Ectodermal cell (in vitro differentiated cells): ENCODE measurements at regions not wholly inside any gene's neighbourhood (a gene's known extent, or its start where the extent isn't known, plus 50 kb on each side); places are given as distances from the start of the nearest gene placed in this dataset.

Source experiments
- H3K27ac ChIP-seq: 2 replicates; pipeline ENCODE4 v1.7.0; 2013; ENCODE audit warnings: mild to moderate bottlenecking, low read depth, low read length; ENCODE audit not compliant: insufficient read depth, poor library complexity, severe bottlenecking
- H3K27me3 ChIP-seq: 2 replicates; pipeline ENCODE4 v1.7.0; 2013; ENCODE audit warnings: mild to moderate bottlenecking, low read length; ENCODE audit not compliant: insufficient read depth, control insufficient read depth, poor library complexity, severe bottlenecking
- H3K36me3 ChIP-seq: one replicate; pipeline ENCODE4 v1.7.0; 2013; ENCODE audit warnings: low read length; ENCODE audit not compliant: control insufficient read depth, insufficient read depth
- H3K4me1 ChIP-seq: one replicate; pipeline ENCODE4 v1.7.0; 2013; ENCODE audit warnings: low read length; ENCODE audit not compliant: control insufficient read depth, insufficient read depth
- H3K4me3 ChIP-seq: 2 replicates; pipeline ENCODE4 v1.7.0; 2013; ENCODE audit warnings: low read depth, low read length, control low read depth; ENCODE audit not compliant: insufficient read depth
- H3K9me3 ChIP-seq: 2 replicates; pipeline ENCODE4 v1.7.0; 2013; ENCODE audit warnings: mild to moderate bottlenecking, low read length, moderate library complexity; ENCODE audit not compliant: control insufficient read depth
- WGBS, 2 experiments: methylation state at CpG; one replicate each; pipeline ENCODE4 v1.1.7; 2013; ENCODE audit warnings: missing lambda C conversion rate in 2 of 2; 5-methylcytosine and 5-hydroxymethylcytosine counted together

DNA sequence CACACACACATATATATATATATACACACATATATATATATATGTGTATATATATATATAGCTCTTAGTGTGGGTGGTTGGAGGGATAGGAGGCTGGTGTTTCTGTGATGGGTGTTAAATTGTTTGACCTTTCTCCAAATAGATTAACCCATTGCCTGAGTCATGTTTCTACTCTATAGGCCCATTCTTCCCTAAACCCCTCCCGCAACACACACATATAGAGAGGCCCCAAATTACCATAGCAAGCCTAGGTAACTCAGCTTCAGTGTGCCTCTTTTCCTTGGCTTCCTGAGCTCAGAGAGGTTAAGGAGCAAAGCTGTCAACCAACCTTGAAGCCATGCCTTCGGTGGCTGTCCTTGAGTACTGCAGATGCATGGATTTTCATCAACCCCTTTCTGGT, 98.7 kb upstream of the ADO start:
- H3K9me3 ChIP-seq = no peaks in the 10 kb centered on the region
- no peaks in the 10 kb centered on the region for H3K36me3 ChIP-seq
- 93 to 94% methylated on average over 2 of the region's 2 CpGs for WGBS, 2 experiments
- H3K4me3 ChIP-seq = no peak overlapping the region
- H3K4me1 ChIP-seq = no peaks in the 10 kb centered on the region
- no peaks in the 10 kb centered on the region for H3K27me3 ChIP-seq
- no peak overlapping the region for H3K27ac ChIP-seq

DNA sequence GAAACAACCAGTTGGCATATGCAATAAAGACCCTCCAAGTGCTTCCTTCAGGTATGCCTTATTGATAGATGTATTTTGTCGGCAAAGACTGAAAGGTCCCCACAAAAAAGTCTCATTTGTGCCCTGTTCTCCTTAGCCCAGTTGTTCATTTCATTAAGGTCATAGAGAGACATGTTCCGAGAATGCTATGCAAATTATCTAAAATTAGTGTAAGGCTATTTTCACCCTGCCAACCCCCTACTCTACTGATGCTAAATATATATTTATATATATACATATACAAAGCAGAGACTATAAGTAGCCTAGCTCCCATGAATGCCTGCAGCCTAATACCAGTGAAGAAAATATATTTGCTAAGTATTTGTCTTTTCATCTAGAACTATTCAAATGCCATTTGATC, 96.7 kb upstream of the ADO start:
- Histone ChIP-seq H3K27ac (no peak overlapping the region), H3K4me3 (no peak overlapping the region), H3K27me3 (no peaks in the 10 kb centered on the region), H3K4me1 (no peaks in the 10 kb centered on the region), H3K9me3 (no peaks in the 10 kb centered on the region), H3K36me3 (no peaks in the 10 kb centered on the region)
- WGBS, 2 experiments = 92 to 93% methylated on average over 1 to 2 of the region's 2 CpGs

DNA sequence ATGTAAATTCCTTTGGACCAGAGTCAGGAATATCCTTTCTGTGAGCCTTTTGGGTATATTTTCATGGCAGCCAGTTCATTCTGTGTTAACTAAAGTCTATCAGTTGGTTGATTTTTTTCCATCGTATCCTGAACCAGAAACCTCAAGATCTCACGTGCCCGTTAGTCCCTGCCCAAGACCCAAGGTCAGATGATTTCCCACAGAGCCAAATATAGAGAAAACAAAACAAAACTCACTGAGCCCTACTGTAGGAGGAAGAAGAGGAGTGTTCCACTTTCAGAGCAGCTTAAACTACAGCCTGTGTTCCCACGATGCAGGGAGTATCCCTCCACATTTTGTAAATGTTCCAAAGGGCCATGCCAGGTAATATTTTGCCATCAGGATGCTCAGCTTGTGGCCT, 96.0 kb upstream of the ADO start:
- Histone ChIP-seq H3K36me3 (no peaks in the 10 kb centered on the region), H3K27ac (no peak overlapping the region), H3K9me3 (no peaks in the 10 kb centered on the region), H3K4me3 (no peak overlapping the region), H3K27me3 (no peaks in the 10 kb centered on the region), H3K4me1 (no peaks in the 10 kb centered on the region)
- WGBS, 2 experiments = 93% methylated on average over 4 of the region's 4 CpGs

GRCh38 chr10:62709200-62709599, 95.3 kb upstream of the ADO start:
- Histone ChIP-seq H3K4me3 (no peak overlapping the region), H3K27ac (no peak overlapping the region), H3K36me3 (no peaks in the 10 kb centered on the region), H3K27me3 (no peaks in the 10 kb centered on the region), H3K4me1 (no peaks in the 10 kb centered on the region), H3K9me3 (no peaks in the 10 kb centered on the region)
- WGBS, 2 experiments = 100% methylated on average over 2 of the region's 3 CpGs

GRCh38 chr10:62710182-62710581, 94.3 kb upstream of the ADO start:
- H3K27ac ChIP-seq = no peak overlapping the region
- H3K36me3 ChIP-seq = no peaks in the 10 kb centered on the region
- H3K4me1 ChIP-seq = no peaks in the 10 kb centered on the region
- H3K27me3 ChIP-seq = no peaks in the 10 kb centered on the region
- no peaks in the 10 kb centered on the region for H3K9me3 ChIP-seq
- WGBS, 2 experiments = 92 to 100% methylated on average over 4 of the region's 4 CpGs
- H3K4me3 ChIP-seq = no peak overlapping the region

DNA sequence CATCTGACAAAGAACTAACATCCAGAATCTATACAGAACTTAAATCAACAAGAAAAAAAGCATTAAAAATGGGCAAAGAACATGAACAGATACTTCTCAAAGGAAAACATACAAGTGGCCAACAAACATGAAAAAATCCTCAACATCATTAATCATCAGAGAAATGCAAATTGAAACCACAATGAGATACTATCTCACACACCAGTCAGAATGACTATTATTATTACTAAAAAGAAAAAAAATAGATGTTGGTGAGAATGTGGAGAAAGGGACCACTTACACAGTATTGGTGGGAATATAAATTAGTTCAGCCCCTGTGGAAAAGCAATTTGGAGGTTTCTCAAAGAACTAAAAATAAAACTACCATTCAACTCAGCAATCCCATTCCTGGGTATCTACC, 89.1 kb upstream of the ADO start:
- Histone ChIP-seq H3K4me3 (no peak overlapping the region), H3K4me1 (no peaks in the 10 kb centered on the region)

GRCh38 chr10:62718585-62718984, 85.9 kb upstream of the ADO start:
- Histone ChIP-seq H3K4me1 (no peaks in the 10 kb centered on the region), H3K9me3 (no peaks in the 10 kb centered on the region), H3K36me3 (no peaks in the 10 kb centered on the region), H3K4me3 (no peak overlapping the region), H3K27ac (no peak overlapping the region), H3K27me3 (no peaks in the 10 kb centered on the region)
- 90 to 91% methylated on average over 5 of the region's 5 CpGs for WGBS, 2 experiments

More for the DNA sequence above, 89.1 kb upstream of the ADO start:
- Histone ChIP-seq H3K27me3 (no peaks in the 10 kb centered on the region), H3K36me3 (no peaks in the 10 kb centered on the region), H3K27ac (no peak overlapping the region), H3K9me3 (no peaks in the 10 kb centered on the region)

DNA sequence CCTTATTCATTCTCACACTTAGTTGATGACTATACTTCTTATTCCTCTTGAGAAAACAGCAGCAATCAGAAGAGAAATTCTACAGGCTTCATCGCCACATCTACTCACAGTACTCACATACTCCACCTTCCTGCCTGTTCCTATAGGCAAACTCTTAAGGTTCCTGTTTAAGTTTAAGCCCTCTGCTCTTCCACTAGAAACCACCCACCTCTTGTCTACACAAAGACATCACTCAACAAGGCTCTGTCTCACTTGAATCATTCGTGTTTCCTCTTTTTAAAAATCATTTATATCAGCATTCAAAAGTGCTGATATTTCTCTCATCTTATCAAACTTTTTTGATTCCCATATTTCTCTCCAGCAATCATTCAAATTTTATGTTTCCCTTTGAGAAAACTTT, 85.5 kb upstream of the ADO start:
- WGBS, 2 experiments = 90 to 95% methylated on average over 2 of the region's 2 CpGs
- H3K9me3 ChIP-seq = no peaks in the 10 kb centered on the region

DNA sequence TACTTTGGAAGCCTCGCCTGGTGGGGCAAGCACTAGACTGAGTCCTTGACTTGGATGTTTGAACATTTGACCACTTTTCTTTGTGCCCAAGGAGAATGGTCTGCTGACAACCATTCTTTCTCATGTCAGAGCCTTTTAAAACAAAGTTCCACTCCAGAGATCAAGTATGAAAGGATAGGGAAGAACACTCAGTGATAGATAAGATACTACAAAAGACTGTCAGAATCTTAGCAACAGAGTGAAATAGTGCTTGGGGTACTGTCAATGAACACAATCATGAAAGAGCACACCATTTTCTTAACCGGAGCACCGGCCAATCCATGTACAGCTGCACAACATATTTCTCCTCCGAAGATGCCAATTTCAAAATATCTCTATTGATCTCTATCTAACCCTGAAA, 82.8 kb upstream of the ADO start:
- 84 to 91% methylated on average over 4 of the region's 4 CpGs for WGBS, 2 experiments
- H3K4me3 ChIP-seq = no peak overlapping the region

More for the DNA sequence above, 85.5 kb upstream of the ADO start:
- Histone ChIP-seq H3K27me3 (no peaks in the 10 kb centered on the region), H3K4me3 (no peak overlapping the region), H3K27ac (no peak overlapping the region), H3K4me1 (no peaks in the 10 kb centered on the region), H3K36me3 (no peaks in the 10 kb centered on the region)

GRCh38 chr10:62723375-62723774, 81.1 kb upstream of the ADO start:
- Histone ChIP-seq H3K27me3 (no peaks in the 10 kb centered on the region), H3K4me1 (no peaks in the 10 kb centered on the region), H3K36me3 (no peaks in the 10 kb centered on the region), H3K27ac (no peak overlapping the region), H3K9me3 (no peaks in the 10 kb centered on the region), H3K4me3 (no peak overlapping the region)

More for the DNA sequence above, 82.8 kb upstream of the ADO start:
- no peaks in the 10 kb centered on the region for H3K36me3 ChIP-seq
- no peaks in the 10 kb centered on the region for H3K27me3 ChIP-seq
- H3K9me3 ChIP-seq = no peaks in the 10 kb centered on the region
- no peaks in the 10 kb centered on the region for H3K4me1 ChIP-seq
- H3K27ac ChIP-seq = no peak overlapping the region

DNA sequence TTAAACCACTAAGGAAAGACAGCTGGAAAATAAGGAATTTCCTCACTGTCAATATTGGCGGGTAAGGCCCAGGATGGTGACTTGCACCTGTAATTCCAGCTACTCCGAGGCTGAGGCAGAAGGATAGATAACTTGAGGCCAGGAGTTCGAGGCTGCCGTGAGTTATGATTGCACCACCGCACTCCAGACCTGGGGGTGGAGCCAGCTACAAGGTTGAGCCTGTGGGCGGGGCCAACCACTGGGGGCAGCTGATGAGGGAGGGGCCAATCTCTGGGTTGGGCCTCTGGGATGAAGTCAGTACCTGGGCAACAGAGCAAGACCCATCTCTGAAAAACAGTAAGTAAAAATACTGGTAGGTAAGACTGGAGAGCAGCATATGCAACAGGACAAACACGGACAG, 80.1 kb upstream of the ADO start:
- WGBS, 2 experiments = 91 to 95% methylated on average over 7 of the region's 7 CpGs

More for the DNA sequence above, 80.1 kb upstream of the ADO start:
- H3K4me1 ChIP-seq = peaks cover 8% of the 10 kb centered on the region
- no peaks in the 10 kb centered on the region for H3K27me3 ChIP-seq
- H3K27ac ChIP-seq = no peak overlapping the region
- H3K36me3 ChIP-seq = no peaks in the 10 kb centered on the region
- H3K9me3 ChIP-seq = no peaks in the 10 kb centered on the region
- no peak overlapping the region for H3K4me3 ChIP-seq
